ENCODE measurements at regions not wholly inside any gene's neighbourhood (a gene's known extent, or its start where the extent isn't known, plus 50 kb on each side); places are given as distances from the start of the nearest gene placed in this dataset.
A peak's percentile ranks its signal among the peaks of the same experiment; 100 is the strongest.

DNA sequence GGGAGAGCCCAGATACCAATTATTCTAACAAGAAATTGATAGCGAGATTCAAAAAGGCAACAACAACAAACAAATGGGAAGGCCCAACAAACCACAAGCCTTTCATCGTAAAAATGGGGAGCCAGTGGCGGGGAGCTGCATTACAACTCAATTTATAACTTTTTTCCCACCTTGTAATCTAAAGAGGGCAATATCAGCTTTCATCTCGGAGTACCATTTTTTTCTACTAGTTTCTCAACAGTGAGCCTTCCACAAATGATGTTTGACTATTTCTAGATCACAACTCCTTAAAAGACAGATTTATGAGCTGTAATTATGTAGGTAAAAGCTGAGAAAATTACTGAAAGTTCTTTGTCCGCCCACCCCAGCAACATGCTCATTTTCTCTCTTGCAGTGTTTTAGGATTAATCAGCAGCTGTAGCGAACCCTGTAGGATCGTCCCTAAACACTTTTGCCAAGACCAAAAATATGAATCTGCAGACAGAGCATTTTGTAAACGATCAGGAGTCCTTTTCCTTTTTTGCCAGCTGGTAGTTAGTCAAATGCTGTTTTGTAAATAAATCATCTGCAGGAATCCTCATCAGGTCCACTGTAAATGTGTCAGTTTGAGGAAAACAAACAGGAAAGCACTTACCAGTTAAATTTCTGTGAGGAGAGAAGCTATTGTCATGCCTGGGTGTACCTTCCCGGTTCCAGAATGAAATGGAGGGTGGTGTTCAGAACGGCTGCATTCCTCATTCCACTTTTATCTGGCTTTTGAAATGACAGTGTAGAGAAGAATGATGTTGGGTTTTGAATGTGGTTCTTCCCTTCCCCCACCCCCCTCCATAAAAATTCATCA is 53.2 kb downstream of the EEF1B2 start:
- Histone ChIP-seq H3K27me3 (ENCODE audit: control insufficient read depth in 1 of 2, insufficient read depth in 2 of 2, low read length in 2 of 2) (no peaks in the 10 kb centered on the region), H3K27ac (ENCODE audit: low read length) (no peak overlapping the region), H3K4me3 (ENCODE audit: low read length in 2 of 2) (peak overlapping the region; percentile 19 to 30), H3K36me3 (ENCODE audit: control insufficient read depth in 2 of 2, insufficient read depth in 2 of 2, low read length in 2 of 2) (no peaks in the 10 kb centered on the region), H3K9me3 (ENCODE audit: control insufficient read depth in 2 of 2, low read length in 2 of 2) (no peaks in the 10 kb centered on the region), H3K9ac (ENCODE audit: low read length in 2 of 2) (no peak overlapping the region), H3K4me1 (ENCODE audit: control insufficient read depth, insufficient read depth, low read length) (no peaks in the 10 kb centered on the region)

DNA sequence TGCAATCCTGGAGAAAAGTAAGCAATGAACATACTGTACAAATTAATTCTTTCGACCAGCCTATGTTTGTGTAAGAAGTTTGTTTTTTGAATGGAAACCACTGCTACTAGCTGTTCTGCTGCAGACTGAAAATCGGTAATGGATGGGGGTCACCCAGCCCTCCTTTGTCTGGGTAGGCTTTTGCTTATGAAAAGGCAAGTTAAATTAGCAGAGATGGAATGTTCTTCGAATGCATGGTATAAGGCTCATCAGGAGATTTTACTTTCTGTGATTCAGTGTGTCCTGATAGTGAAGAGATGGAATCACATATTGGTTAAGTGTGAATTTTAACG is 53.8 kb downstream of the EEF1B2 start:
- no peaks in the 10 kb centered on the region for H3K9me3 ChIP-seq (ENCODE audit: control insufficient read depth in 2 of 2, low read length in 2 of 2)
- peak overlapping the region in 1 of 2 donors; percentile 19 for H3K4me3 ChIP-seq (ENCODE audit: low read length in 2 of 2)
- H3K27ac ChIP-seq (ENCODE audit: low read length): no peak overlapping the region
- H3K9ac ChIP-seq (ENCODE audit: low read length in 2 of 2): no peak overlapping the region
- H3K36me3 ChIP-seq (ENCODE audit: control insufficient read depth in 2 of 2, insufficient read depth in 2 of 2, low read length in 2 of 2): no peaks in the 10 kb centered on the region
- peaks cover 0 to 2% of the 10 kb centered on the region in 2 donors for H3K27me3 ChIP-seq (ENCODE audit: control insufficient read depth in 1 of 2, insufficient read depth in 2 of 2, low read length in 2 of 2)
- H3K4me1 ChIP-seq (ENCODE audit: control insufficient read depth, insufficient read depth, low read length): no peaks in the 10 kb centered on the region

DNA sequence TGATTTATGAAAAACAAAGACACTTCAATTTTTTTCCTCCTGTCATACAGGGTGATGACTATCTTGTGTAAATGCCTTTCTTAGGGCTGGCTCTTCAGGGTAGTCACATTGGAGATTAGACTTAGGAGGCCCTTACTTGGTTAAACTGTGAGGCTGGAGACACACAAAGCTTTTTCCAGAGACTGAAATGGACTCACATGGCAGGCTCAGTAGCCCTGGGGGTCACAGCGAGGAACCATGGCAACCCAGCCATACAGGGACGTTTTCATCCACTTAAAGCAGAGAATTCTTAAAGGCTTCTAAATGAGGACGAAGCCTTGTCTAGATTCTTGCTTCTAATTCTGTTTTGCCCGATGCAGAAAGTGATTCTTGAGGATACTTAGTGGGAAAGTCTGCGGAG is 57.3 kb upstream of the ZDBF2 start:
- no peaks in the 10 kb centered on the region for H3K4me1 ChIP-seq (ENCODE audit: control insufficient read depth, insufficient read depth, low read length)
- no peak overlapping the region for H3K4me3 ChIP-seq (ENCODE audit: low read length in 2 of 2)
- no peak overlapping the region for H3K9ac ChIP-seq (ENCODE audit: low read length in 2 of 2)
- H3K9me3 ChIP-seq (ENCODE audit: control insufficient read depth in 2 of 2, low read length in 2 of 2): peaks cover 0 to 4% of the 10 kb centered on the region in 2 donors
- H3K36me3 ChIP-seq (ENCODE audit: control insufficient read depth in 2 of 2, insufficient read depth in 2 of 2, low read length in 2 of 2): no peaks in the 10 kb centered on the region
- H3K27ac ChIP-seq (ENCODE audit: low read length): no peak overlapping the region
- H3K27me3 ChIP-seq (ENCODE audit: control insufficient read depth in 1 of 2, insufficient read depth in 2 of 2, low read length in 2 of 2): peaks cover 0 to 2% of the 10 kb centered on the region in 2 donors

DNA sequence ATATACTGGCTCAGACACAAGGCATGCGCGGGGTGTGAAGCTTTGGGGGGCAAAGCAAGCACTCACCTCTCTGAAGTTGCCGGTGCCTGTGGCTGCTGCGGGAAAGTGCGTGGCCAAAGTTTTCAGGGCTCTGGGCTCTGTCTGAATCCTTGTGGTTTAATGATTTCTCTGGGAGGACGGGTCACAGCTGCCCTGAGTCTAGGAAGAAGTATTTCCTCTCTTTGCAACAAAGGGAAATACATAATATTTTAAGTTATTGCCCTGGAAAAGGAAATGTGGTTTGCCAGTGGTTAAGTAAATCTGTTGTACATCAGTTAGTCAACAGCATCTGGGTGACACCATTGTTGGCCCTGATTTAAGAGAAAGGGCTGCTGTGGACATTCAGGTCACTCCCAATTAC is 56.7 kb upstream of the ZDBF2 start:
- no peaks in the 10 kb centered on the region for H3K4me1 ChIP-seq (ENCODE audit: control insufficient read depth, insufficient read depth, low read length)
- peaks cover 0 to 4% of the 10 kb centered on the region in 2 donors for H3K9me3 ChIP-seq (ENCODE audit: control insufficient read depth in 2 of 2, low read length in 2 of 2)
- H3K27me3 ChIP-seq (ENCODE audit: control insufficient read depth in 1 of 2, insufficient read depth in 2 of 2, low read length in 2 of 2): peaks cover 0 to 2% of the 10 kb centered on the region in 2 donors
- no peak overlapping the region for H3K4me3 ChIP-seq (ENCODE audit: low read length in 2 of 2)
- H3K36me3 ChIP-seq (ENCODE audit: control insufficient read depth in 2 of 2, insufficient read depth in 2 of 2, low read length in 2 of 2): no peaks in the 10 kb centered on the region
- H3K27ac ChIP-seq (ENCODE audit: low read length): no peak overlapping the region
- H3K9ac ChIP-seq (ENCODE audit: low read length in 2 of 2): no peak overlapping the region

DNA sequence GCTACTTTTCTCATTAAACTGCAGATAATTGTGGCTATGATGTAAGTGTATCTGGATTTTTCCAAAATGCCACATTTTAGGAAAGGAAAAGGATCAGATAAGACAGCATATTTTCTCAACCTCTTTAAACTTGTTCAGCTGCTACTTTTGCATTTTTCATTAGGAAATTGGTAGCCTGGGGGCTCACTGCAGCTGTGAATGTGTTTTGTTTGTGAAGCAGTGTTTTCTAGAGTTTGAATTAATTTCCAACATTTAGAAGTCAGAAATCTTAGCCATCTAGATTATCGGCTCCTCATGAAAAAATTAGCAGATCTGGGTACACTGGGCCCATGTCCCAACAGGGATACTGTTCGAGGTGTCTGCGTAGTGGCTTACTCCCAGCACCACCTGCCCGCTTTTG is 56.3 kb upstream of the ZDBF2 start:
- Histone ChIP-seq H3K9ac (ENCODE audit: low read length in 2 of 2) (no peak overlapping the region), H3K9me3 (ENCODE audit: control insufficient read depth in 2 of 2, low read length in 2 of 2) (peaks cover 0 to 4% of the 10 kb centered on the region in 2 donors), H3K27ac (ENCODE audit: low read length) (no peak overlapping the region), H3K27me3 (ENCODE audit: control insufficient read depth in 1 of 2, insufficient read depth in 2 of 2, low read length in 2 of 2) (peaks cover 0 to 2% of the 10 kb centered on the region in 2 donors), H3K36me3 (ENCODE audit: control insufficient read depth in 2 of 2, insufficient read depth in 2 of 2, low read length in 2 of 2) (no peaks in the 10 kb centered on the region), H3K4me3 (ENCODE audit: low read length in 2 of 2) (no peak overlapping the region), H3K4me1 (ENCODE audit: control insufficient read depth, insufficient read depth, low read length) (no peaks in the 10 kb centered on the region)

DNA sequence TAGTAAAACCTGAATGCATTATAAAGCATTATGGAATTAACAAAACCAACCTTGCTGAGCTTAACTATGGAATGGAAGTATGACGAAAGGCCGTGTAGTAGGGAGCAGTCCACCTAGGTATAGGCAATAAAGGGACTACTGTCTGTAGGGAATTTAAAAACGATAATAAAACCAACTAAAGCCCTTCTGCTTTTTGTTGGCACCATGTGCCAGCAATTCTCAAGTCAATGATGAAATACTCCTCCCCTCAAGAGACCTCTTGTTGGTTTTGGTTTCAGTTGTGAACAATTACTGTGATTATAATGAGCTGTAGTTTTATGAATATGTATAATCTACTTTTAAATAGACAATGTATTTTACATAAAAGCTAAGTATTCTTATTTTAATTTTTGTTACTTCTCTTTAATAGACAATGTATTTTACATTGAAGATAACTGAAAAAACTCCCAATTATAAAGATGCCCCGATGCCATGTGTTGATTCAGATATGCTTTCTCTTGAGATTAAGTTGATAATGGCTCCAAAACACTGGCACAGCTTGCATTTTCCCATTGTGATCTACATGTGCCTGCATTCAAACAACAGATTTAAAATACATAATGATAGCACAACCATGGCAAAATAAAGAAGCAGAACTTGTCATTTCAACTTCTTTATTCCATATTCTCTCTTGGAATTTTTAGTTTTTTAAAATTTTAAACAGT is 55.5 kb upstream of the ZDBF2 start:
- H3K9ac ChIP-seq (ENCODE audit: low read length in 2 of 2): no peak overlapping the region
- no peak overlapping the region for H3K27ac ChIP-seq (ENCODE audit: low read length)
- H3K4me1 ChIP-seq (ENCODE audit: control insufficient read depth, insufficient read depth, low read length): no peaks in the 10 kb centered on the region
- H3K36me3 ChIP-seq (ENCODE audit: control insufficient read depth in 2 of 2, insufficient read depth in 2 of 2, low read length in 2 of 2): no peaks in the 10 kb centered on the region
- peaks cover 0 to 4% of the 10 kb centered on the region in 2 donors for H3K9me3 ChIP-seq (ENCODE audit: control insufficient read depth in 2 of 2, low read length in 2 of 2)
- H3K27me3 ChIP-seq (ENCODE audit: control insufficient read depth in 1 of 2, insufficient read depth in 2 of 2, low read length in 2 of 2): peaks cover 0 to 2% of the 10 kb centered on the region in 2 donors
- H3K4me3 ChIP-seq (ENCODE audit: low read length in 2 of 2): no peak overlapping the region

DNA sequence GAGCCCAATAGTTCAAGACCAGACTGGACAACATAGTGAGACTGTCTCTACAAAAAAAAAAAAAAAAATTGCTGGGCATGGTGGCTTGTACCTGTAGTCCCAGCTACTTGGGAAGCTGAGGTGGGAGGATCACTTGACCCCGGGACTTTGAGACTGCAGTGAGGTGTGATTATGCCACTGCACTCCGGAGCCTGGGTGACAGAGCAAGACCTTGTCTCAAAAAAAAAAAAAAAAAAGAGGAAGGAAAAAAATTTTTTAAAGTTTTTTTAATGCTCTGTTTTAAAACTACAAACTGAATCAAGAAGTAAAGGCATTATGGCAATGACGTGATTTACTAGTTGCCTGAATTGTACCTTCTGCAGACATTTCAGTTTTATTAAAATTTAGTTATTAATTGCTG is 54.5 kb upstream of the ZDBF2 start:
- Histone ChIP-seq H3K4me1 (ENCODE audit: control insufficient read depth, insufficient read depth, low read length) (no peaks in the 10 kb centered on the region), H3K9me3 (ENCODE audit: control insufficient read depth in 2 of 2, low read length in 2 of 2) (peaks cover 0 to 4% of the 10 kb centered on the region in 2 donors), H3K4me3 (ENCODE audit: low read length in 2 of 2) (no peak overlapping the region), H3K36me3 (ENCODE audit: control insufficient read depth in 2 of 2, insufficient read depth in 2 of 2, low read length in 2 of 2) (no peaks in the 10 kb centered on the region), H3K27me3 (ENCODE audit: control insufficient read depth in 1 of 2, insufficient read depth in 2 of 2, low read length in 2 of 2) (peaks cover 0 to 2% of the 10 kb centered on the region in 2 donors), H3K27ac (ENCODE audit: low read length) (no peak overlapping the region), H3K9ac (ENCODE audit: low read length in 2 of 2) (no peak overlapping the region)

DNA sequence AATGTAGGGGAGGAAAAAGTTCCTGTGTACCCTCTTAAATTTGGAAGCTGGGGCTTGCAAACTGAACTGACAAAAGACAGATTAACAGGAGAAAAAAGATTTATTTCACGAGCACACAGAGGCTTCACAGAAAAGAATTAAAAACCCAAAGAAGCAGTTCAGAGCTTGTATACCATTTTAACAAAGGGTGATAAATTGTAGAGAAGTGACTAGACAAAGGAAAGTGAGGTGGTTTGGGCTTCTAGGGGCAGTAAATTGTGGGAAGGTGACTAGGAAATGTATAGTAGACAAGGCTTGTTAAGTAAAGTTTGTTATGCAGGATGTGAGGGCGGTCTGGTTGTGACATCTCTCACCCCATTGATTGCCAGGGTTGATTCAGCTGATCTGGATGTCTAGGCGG is 53.5 kb upstream of the ZDBF2 start:
- H3K4me3 ChIP-seq (ENCODE audit: low read length in 2 of 2): no peak overlapping the region
- H3K4me1 ChIP-seq (ENCODE audit: control insufficient read depth, insufficient read depth, low read length): no peaks in the 10 kb centered on the region
- peaks cover 0 to 2% of the 10 kb centered on the region in 2 donors for H3K27me3 ChIP-seq (ENCODE audit: control insufficient read depth in 1 of 2, insufficient read depth in 2 of 2, low read length in 2 of 2)
- H3K9ac ChIP-seq (ENCODE audit: low read length in 2 of 2): no peak overlapping the region
- no peak overlapping the region for H3K27ac ChIP-seq (ENCODE audit: low read length)
- no peaks in the 10 kb centered on the region for H3K36me3 ChIP-seq (ENCODE audit: control insufficient read depth in 2 of 2, insufficient read depth in 2 of 2, low read length in 2 of 2)
- peaks cover 0 to 4% of the 10 kb centered on the region in 2 donors for H3K9me3 ChIP-seq (ENCODE audit: control insufficient read depth in 2 of 2, low read length in 2 of 2)
